ENCODE measurements at regions not wholly inside any gene's neighbourhood (a gene's known extent, or its start where the extent isn't known, plus 50 kb on each side); places are given as distances from the start of the nearest gene placed in this dataset.

DNA sequence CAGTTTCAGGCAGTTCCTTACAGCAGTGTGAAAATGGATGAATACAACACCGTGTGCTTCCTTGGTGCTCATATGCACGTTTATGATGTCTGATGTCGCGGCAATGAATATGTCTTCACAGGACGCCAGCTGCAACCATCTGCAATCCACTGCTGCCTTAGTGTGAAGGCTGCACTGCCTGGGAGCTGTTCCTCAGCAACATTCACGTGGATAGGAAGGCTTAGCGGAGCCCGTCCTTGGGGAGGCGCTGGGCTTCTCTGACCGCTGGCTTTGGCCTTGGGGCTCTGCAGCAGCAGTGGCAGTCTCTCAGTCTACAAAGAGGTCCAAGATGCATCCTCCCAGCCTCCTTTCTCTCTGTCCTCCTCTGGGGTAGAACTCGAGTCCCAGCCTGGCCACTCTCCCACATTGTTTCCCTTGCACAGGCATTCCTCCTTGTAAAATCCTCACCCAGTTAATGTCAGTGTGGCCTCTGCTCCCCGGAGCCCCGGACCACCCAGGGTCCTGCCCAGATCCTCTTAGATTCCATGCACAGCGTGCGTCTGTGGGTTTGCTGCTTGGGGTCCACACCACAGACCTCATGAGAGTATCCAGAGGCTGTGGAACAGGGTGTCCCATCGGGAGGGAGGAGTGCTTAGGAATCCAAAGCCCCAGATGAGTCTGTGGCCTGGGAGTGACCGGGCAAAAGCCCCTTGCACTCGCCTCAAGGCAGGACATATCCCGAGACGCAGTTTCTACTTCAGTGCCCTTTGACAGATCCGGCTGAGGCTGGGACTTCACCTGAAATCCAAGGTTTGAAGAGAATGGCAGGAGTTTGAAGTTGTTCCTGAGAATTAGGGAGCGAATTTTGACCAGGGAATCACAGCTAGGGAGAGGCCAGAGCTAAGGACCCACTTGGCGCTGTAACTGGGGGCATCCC, 181.3 kb downstream of the THBS2 start:
- no peak for TF ChIP-seq ZFX (IDR thresholded peaks at IDR 0.05)
- TF ChIP-seq, protein P1, sequence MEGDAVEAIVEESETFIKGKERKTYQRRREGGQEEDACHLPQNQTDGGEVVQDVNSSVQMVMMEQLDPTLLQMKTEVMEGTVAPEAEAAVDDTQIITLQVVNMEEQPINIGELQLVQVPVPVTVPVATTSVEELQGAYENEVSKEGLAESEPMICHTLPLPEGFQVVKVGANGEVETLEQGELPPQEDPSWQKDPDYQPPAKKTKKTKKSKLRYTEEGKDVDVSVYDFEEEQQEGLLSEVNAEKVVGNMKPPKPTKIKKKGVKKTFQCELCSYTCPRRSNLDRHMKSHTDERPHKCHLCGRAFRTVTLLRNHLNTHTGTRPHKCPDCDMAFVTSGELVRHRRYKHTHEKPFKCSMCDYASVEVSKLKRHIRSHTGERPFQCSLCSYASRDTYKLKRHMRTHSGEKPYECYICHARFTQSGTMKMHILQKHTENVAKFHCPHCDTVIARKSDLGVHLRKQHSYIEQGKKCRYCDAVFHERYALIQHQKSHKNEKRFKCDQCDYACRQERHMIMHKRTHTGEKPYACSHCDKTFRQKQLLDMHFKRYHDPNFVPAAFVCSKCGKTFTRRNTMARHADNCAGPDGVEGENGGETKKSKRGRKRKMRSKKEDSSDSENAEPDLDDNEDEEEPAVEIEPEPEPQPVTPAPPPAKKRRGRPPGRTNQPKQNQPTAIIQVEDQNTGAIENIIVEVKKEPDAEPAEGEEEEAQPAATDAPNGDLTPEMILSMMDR (conservative IDR thresholded peaks at IDR 0.05): no peak
- no peak overlapping the region for H3K27ac ChIP-seq

DNA sequence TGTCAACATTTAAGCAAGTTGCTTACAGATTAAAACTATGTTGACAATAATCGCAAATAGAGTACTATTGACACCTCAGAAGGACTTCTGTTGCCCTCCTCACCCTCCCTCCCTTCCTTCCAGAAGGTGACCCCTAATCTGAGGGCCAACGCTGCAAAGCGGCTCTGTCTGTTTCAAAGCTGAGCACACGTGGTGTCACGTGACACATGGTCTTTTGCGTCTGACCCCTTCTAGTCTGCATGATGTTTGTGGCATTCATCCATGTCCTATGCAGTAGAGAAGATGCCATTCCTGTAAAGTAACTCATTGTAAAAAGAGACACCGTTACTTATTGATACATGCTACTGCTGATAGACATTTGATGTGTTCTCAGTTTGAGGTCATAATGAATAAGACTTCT, 182.3 kb downstream of the THBS2 start:
- TF ChIP-seq, protein P1 (conservative IDR thresholded peaks at IDR 0.05): no peak
- no peak for TF ChIP-seq ZFX (IDR thresholded peaks at IDR 0.05)

DNA sequence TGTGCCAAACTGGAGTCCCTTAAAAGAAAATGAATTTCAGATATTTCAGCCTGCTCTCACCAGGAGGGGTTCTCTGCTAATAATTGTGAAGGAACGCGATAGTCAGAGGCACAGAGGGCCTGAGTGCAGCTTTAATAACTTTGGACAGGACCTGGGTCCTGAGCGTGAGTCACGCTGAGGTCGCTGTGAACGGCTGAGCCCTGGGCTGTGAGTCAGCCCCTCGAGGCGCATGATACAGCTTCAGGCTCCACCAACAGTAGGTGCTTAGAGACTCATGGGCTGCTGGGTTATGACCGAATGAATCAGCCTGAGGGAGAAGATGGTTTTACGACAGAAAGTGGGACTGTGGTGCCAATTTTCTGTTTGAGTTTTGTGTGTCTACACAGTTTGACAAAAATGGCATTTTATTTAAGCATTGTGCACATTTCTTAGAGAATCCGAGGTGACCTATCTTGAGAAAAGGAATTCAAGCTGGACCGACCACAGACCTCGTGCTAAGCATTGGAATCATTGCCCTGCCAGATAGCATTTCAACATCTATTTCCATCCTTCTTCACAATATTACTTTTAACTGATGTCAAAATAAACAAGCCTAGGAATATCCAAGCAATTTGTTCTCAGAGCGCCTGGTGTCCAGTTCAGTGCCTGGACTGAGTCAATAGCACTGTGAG, 183.0 kb downstream of the THBS2 start:
- no peak overlapping the region for H3K27ac ChIP-seq
- TF ChIP-seq, protein P1 (conservative IDR thresholded peaks at IDR 0.05): no peak
- TF ChIP-seq ZFX (IDR thresholded peaks at IDR 0.05): no peak

More for the DNA sequence above, 182.3 kb downstream of the THBS2 start:
- no peak overlapping the region for H3K27ac ChIP-seq

DNA sequence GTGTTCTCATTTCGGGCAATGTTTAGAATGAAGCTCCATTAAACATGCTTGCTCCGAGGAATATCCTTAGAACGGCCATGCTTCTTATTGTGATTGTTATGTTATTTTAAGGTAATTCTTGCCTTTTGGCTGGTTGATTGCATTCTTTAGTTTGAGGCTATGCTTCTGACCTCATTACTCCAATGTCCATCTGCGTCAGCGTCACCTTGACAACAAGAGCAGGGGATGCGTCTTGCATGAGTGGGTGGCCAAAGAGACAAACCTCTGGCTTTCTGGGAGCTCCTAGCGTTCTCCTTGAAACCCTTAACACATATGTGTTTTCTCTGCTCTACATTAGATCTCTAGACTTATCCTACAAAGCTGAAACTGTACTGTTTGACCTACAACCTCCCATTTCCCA, 184.3 kb downstream of the THBS2 start:
- TF ChIP-seq, protein P1 (conservative IDR thresholded peaks at IDR 0.05): no peak
- TF ChIP-seq ZFX (IDR thresholded peaks at IDR 0.05): no peak
- H3K27ac ChIP-seq: no peak overlapping the region

DNA sequence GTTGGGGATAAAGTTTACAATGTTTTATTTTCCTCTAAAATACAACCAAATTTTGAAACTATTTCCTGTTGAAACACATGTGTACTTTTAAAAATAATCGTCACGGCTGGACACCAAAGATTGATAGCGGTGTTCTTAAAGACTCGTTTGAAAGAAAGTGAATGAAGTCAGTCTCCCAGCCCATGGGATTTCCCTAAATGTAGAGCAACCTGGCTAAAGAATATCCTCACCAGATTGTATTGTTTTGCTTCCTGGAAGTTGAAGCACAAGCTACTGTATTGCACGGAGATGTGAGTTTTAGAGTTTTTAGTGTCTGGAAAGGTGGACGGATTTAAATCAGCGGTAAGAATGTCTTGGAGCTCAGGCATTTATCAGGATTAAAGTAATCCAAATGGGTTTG, 189.5 kb downstream of the THBS2 start:
- TF ChIP-seq ZFX (IDR thresholded peaks at IDR 0.05): no peak
- TF ChIP-seq, protein P1 (conservative IDR thresholded peaks at IDR 0.05): no peak
- H3K27ac ChIP-seq: no peak overlapping the region

DNA sequence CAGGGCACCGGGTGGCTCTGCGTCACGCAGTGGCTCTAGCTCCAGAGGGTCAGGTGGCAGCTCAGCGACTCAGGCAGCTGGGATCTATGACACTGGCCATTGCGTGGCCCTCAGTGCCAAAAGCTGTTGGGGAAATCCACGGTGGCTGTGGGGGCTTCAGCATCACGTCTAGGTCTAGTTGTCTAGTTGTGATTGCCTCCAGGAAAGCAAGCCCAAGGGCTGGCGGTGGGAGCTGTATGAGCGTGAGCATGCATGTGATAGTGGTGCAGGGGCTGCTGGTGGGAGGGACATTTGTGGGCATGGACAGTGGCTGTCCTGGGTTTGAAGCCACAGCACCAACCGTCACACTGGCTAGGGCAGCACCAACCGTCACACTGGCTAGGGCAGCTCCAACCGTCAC, 191.4 kb downstream of the THBS2 start:
- no peak for TF ChIP-seq ZFX (IDR thresholded peaks at IDR 0.05)
- TF ChIP-seq, protein P1 (conservative IDR thresholded peaks at IDR 0.05): no peak
- H3K27ac ChIP-seq: no peak overlapping the region

DNA sequence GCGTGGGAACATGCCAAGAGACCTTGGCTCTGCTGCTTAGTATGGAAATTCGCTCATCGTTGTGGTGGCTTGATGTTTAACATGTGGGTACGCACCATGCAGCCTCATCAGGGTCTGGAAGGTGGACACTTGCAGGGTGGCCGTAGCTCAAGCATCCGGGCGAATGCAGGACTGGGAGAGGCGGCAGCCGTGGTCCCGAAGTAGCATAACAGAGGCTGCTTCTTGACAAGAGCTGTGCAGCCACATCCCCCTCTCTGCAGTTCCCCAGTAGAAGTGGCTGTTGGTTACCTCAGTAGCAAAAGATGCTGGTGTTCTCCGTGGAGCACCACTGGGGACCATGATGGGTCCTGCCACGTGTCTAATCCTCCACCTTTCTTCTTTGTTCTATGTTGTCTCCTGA, 195.0 kb downstream of the THBS2 start:
- H3K27ac ChIP-seq: no peak overlapping the region
- TF ChIP-seq ZFX (IDR thresholded peaks at IDR 0.05): no peak
- TF ChIP-seq, protein P1 (conservative IDR thresholded peaks at IDR 0.05): no peak
